K562 (cell line): ENCODE measurements at regions not wholly inside any gene's neighbourhood (a gene's known extent, or its start where the extent isn't known, plus 50 kb on each side); places are given as distances from the start of the nearest gene placed in this dataset.

ENCODE experiments used
- ARID4B ChIP-seq: sonication (generic); formaldehyde crosslinking; IDR thresholded peaks from 2 replicates; pipeline ENCODE4 v1.8.0; 2022; ENCODE audit warnings: mild to moderate bottlenecking, missing genetic modification reagents
- BRCA1 ChIP-seq, 2 experiments: fragments of 450-650 bp in 1 of 2; sonication (generic) in 1 of 2; formaldehyde crosslinking in 1 of 2; IDR thresholded peaks; 2 replicates each; pipeline versions ENCODE4 v1.5.0 to v1.6.1; 2017 to 2020; ENCODE audit warnings: mild to moderate bottlenecking in 1 of 2, missing genetic modification reagents in 1 of 2
- CREBBP ChIP-seq: IDR thresholded peaks from one replicate; pipeline ENCODE4 v1.6.1; 2012; ENCODE audit warnings: low read depth, mild to moderate bottlenecking, control low read depth, inconsistent platforms, low read length
- E2F4 ChIP-seq: sonication (generic); formaldehyde crosslinking; IDR thresholded peaks from 2 replicates; pipeline ENCODE4 v1.8.0; 2022; ENCODE audit warnings: mild to moderate bottlenecking, low read depth, missing genetic modification reagents
- NFYB ChIP-seq: IDR thresholded peaks from 2 replicates; pipeline ENCODE4 v1.6.1; 2011; ENCODE audit warnings: mild to moderate bottlenecking, moderate library complexity; ENCODE audit not compliant: insufficient read length; ENCODE audit errors: extremely low read depth
- POLR2AphosphoS2 ChIP-seq: IDR thresholded peaks from 2 replicates; pipeline ENCODE4 v1.6.1; 2012; ENCODE audit warnings: low read length, improper control_type of control experiment
- RBFOX2 ChIP-seq: fragments of 200-400 bp; formaldehyde crosslinking; IDR thresholded peaks from 2 replicates; pipeline ENCODE4 v1.6.1; 2017; ENCODE audit warnings: low read depth, mild to moderate bottlenecking, low read length, moderate library complexity
- SMAD3 ChIP-seq: fragments of 450-650 bp; formaldehyde crosslinking; conservative IDR thresholded peaks from 2 replicates; pipeline ENCODE4 v1.4.0; 2020; ENCODE audit warnings: mild to moderate bottlenecking
- SRF ChIP-seq, 2 experiments: fragments of 250-450, 450-650 bp in 1 of 2; sonication (Bioruptor Pico) in 1 of 2; sonication (generic) in 1 of 2; formaldehyde crosslinking; IDR thresholded peaks; 2 replicates each; pipeline versions ENCODE4 v1.5.0 to v1.5.1; 2020 to 2022; ENCODE audit warnings: mild to moderate bottlenecking in 1 of 2, missing genetic modification reagents in 1 of 2
- TF ChIP-seq, protein P1 (sequence below), 3 experiments: IDR thresholded peaks in 2 of 3; conservative IDR thresholded peaks in 1 of 3; 2 replicates each; pipeline ENCODE4 v1.5.1; 2011 to 2012; ENCODE audit warnings: low read length in 3 of 3, mild to moderate bottlenecking in 3 of 3, control low read depth in 2 of 3, improper control_type of control experiment in 1 of 3, inconsistent platforms in 1 of 3, low read depth in 1 of 3, mixed read lengths in 1 of 3, moderate library complexity in 1 of 3; ENCODE audit not compliant: insufficient read depth in 2 of 3
- TF ChIP-seq, protein P2 (sequence below): fragments of 450-650 bp; IDR thresholded peaks from 2 replicates; pipeline ENCODE4 v1.7.1; 2018; ENCODE audit warnings: mild to moderate bottlenecking, low read depth; ENCODE audit not compliant: partially characterized antibody

GRCh38 chr2:158049129-158049855, 52.4 kb upstream of the UPP2 start:
- no peak for TF ChIP-seq SMAD3
- TF ChIP-seq E2F4 (CRISPR knock-in tag): no peak
- TF ChIP-seq BRCA1 (IDR thresholded peaks at IDR 0.05): no peak
- no peak for TF ChIP-seq BRCA1 (CRISPR knock-in tag; IDR thresholded peaks at IDR 0.05)
- TF ChIP-seq, protein P1, sequence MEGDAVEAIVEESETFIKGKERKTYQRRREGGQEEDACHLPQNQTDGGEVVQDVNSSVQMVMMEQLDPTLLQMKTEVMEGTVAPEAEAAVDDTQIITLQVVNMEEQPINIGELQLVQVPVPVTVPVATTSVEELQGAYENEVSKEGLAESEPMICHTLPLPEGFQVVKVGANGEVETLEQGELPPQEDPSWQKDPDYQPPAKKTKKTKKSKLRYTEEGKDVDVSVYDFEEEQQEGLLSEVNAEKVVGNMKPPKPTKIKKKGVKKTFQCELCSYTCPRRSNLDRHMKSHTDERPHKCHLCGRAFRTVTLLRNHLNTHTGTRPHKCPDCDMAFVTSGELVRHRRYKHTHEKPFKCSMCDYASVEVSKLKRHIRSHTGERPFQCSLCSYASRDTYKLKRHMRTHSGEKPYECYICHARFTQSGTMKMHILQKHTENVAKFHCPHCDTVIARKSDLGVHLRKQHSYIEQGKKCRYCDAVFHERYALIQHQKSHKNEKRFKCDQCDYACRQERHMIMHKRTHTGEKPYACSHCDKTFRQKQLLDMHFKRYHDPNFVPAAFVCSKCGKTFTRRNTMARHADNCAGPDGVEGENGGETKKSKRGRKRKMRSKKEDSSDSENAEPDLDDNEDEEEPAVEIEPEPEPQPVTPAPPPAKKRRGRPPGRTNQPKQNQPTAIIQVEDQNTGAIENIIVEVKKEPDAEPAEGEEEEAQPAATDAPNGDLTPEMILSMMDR (IDR thresholded peaks at IDR 0.05 in 2 of 3, conservative IDR thresholded peaks at IDR 0.05 in 1 of 3; ENCODE audit: insufficient read depth in 2 of 3, low read depth in 1 of 3, low read length in 3 of 3): no peak
- TF ChIP-seq NFYB: no peak
- no peak for TF ChIP-seq CREBBP
- TF ChIP-seq, protein P2, sequence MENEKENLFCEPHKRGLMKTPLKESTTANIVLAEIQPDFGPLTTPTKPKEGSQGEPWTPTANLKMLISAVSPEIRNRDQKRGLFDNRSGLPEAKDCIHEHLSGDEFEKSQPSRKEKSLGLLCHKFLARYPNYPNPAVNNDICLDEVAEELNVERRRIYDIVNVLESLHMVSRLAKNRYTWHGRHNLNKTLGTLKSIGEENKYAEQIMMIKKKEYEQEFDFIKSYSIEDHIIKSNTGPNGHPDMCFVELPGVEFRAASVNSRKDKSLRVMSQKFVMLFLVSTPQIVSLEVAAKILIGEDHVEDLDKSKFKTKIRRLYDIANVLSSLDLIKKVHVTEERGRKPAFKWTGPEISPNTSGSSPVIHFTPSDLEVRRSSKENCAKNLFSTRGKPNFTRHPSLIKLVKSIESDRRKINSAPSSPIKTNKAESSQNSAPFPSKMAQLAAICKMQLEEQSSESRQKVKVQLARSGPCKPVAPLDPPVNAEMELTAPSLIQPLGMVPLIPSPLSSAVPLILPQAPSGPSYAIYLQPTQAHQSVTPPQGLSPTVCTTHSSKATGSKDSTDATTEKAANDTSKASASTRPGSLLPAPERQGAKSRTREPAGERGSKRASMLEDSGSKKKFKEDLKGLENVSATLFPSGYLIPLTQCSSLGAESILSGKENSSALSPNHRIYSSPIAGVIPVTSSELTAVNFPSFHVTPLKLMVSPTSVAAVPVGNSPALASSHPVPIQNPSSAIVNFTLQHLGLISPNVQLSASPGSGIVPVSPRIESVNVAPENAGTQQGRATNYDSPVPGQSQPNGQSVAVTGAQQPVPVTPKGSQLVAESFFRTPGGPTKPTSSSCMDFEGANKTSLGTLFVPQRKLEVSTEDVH: no peak
- no peak for TF ChIP-seq ARID4B (CRISPR knock-in tag)
- TF ChIP-seq RBFOX2: no peak
- no peak for TF ChIP-seq SRF (CRISPR knock-in tag; IDR thresholded peaks at IDR 0.05)
- no peak for TF ChIP-seq POLR2AphosphoS2
